ENCODE measurements at regions not wholly inside any gene's neighbourhood (a gene's known extent, or its start where the extent isn't known, plus 50 kb on each side); places are given as distances from the start of the nearest gene placed in this dataset.

- 8% methylated on average over 1 of the region's 1 CpG for WGBS
- no peak overlapping the region for H3K4me3 ChIP-seq
- TF ChIP-seq EP300 (IDR thresholded peaks at IDR 0.05) (no peak), POLR2A (IDR thresholded peaks at IDR 0.05) (no peak), CTCF (IDR thresholded peaks at IDR 0.05) (no peak), POLR2AphosphoS5 (IDR thresholded peaks at IDR 0.05) (no peak)
These were observed 60.4 kb upstream of the SLC1A4 start for GRCh38 chr2:64928813-64929212.

GRCh38 chr2:64929333-64929732, 59.9 kb upstream of the SLC1A4 start:
- no peak for DNase-seq (ENCODE audit: low spot score in 2 of 2)
- WGBS: 75% methylated on average over 1 of the region's 1 CpG
- no peaks in the 10 kb centered on the region for H3K27me3 ChIP-seq
- H3K27ac ChIP-seq: no peak overlapping the region
- no peaks in the 10 kb centered on the region for H3K4me1 ChIP-seq
- TF ChIP-seq CTCF (IDR thresholded peaks at IDR 0.05) (no peak), EP300 (IDR thresholded peaks at IDR 0.05) (no peak)
- no peaks in the 10 kb centered on the region for H3K9me3 ChIP-seq
- H3K36me3 ChIP-seq: no peaks in the 10 kb centered on the region
- H3K4me3 ChIP-seq: no peak overlapping the region

More at GRCh38 chr2:64928813-64929212, 60.4 kb upstream of the SLC1A4 start:
- Histone ChIP-seq H3K4me1 (no peaks in the 10 kb centered on the region), H3K27ac (no peak overlapping the region), H3K27me3 (no peaks in the 10 kb centered on the region), H3K9me3 (no peaks in the 10 kb centered on the region), H3K36me3 (no peaks in the 10 kb centered on the region)
- no peak for DNase-seq (ENCODE audit: low spot score in 2 of 2)

- 88% methylated on average over 1 of the region's 1 CpG for WGBS
- no peak overlapping the region for H3K4me3 ChIP-seq
- H3K36me3 ChIP-seq: no peaks in the 10 kb centered on the region
- H3K9me3 ChIP-seq: no peaks in the 10 kb centered on the region
- DNase-seq (ENCODE audit: low spot score in 2 of 2): no peak
- H3K27me3 ChIP-seq: no peaks in the 10 kb centered on the region
- H3K4me1 ChIP-seq: no peaks in the 10 kb centered on the region
- H3K27ac ChIP-seq: no peak overlapping the region
- no peak for TF ChIP-seq EP300 (IDR thresholded peaks at IDR 0.05)
- TF ChIP-seq POLR2AphosphoS5 (IDR thresholded peaks at IDR 0.05): no peak
- TF ChIP-seq CTCF (IDR thresholded peaks at IDR 0.05): no peak
- TF ChIP-seq POLR2A (IDR thresholded peaks at IDR 0.05): no peak
These were observed 58.9 kb upstream of the SLC1A4 start for GRCh38 chr2:64930258-64930671.

- TF ChIP-seq EP300 (IDR thresholded peaks at IDR 0.05) (no peak), CTCF (IDR thresholded peaks at IDR 0.05) (no peak)
- H3K9me3 ChIP-seq: no peaks in the 10 kb centered on the region
- no peak for DNase-seq (ENCODE audit: low spot score in 2 of 2)
- no peaks in the 10 kb centered on the region for H3K27me3 ChIP-seq
- no peak overlapping the region for H3K4me3 ChIP-seq
- H3K36me3 ChIP-seq: no peaks in the 10 kb centered on the region
- 94% methylated on average over 9 of the region's 9 CpGs for WGBS
- H3K27ac ChIP-seq: no peak overlapping the region
- no peaks in the 10 kb centered on the region for H3K4me1 ChIP-seq
These were observed 57.7 kb upstream of the SLC1A4 start for GRCh38 chr2:64931246-64932115.

- no peak for DNase-seq (ENCODE audit: low spot score in 2 of 2)
- H3K27me3 ChIP-seq: no peaks in the 10 kb centered on the region
- TF ChIP-seq POLR2AphosphoS5 (IDR thresholded peaks at IDR 0.05) (no peak), EP300 (IDR thresholded peaks at IDR 0.05) (no peak), CTCF (IDR thresholded peaks at IDR 0.05) (no peak), POLR2A (IDR thresholded peaks at IDR 0.05) (no peak)
- H3K4me1 ChIP-seq: no peaks in the 10 kb centered on the region
- WGBS: 67% methylated on average over 1 of the region's 1 CpG
- no peak overlapping the region for H3K27ac ChIP-seq
- H3K36me3 ChIP-seq: no peaks in the 10 kb centered on the region
- H3K4me3 ChIP-seq: no peak overlapping the region
- no peaks in the 10 kb centered on the region for H3K9me3 ChIP-seq
These were observed 57.2 kb upstream of the SLC1A4 start for GRCh38 chr2:64932116-64932370.
